ENCODE measurements at regions not wholly inside any gene's neighbourhood (a gene's known extent, or its start where the extent isn't known, plus 50 kb on each side); places are given as distances from the start of the nearest gene placed in this dataset.

DNA sequence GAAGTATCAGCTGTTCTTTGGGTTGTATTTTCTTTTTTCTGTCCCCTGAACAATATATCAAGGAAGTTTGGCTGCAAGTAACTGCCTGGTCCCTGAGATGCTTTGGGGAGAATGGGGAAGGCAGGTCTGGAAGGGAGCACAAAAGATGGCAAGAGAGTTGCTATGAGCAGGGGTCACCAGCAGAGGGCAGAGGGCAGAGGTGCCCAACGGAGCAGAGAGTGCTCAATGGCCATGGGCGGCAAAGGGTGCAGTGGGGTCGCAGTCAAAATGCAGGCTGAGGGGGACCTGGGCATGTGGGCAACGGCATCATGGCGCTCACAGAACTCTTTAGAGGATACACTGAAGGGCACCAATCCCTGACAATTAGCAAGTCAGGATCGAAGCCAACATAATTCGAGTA is 107.7 kb upstream of the ATP8B1 start:
- peak; percentile 56 for TF ChIP-seq CTCF (conservative IDR thresholded peaks at IDR 0.05; ENCODE audit: low read depth, low read length)
- DNase-seq (ENCODE audit: low read depth), result no peak

DNA sequence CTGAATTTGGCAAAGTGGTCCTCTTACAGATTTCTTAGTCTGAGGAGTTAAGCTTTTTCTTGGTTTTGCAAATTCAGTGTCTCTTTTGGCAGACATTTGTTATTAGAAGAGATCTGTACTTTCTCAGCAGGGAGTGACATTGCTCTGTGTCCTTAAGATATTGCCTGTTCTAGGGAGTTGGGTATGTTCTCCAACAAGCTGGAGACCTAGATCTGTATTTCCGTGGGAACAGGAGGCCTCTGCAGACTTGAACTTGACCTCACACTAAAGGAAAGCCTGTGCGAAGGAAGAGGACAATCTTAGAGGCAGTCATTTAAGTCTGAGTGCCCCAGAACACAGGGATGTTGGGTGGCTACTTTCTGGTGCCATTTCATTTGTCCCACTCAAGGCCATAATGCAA is 107.0 kb upstream of the ATP8B1 start:
- no peak for TF ChIP-seq CTCF (conservative IDR thresholded peaks at IDR 0.05; ENCODE audit: low read depth, low read length)
- peak; percentile 32 for DNase-seq (ENCODE audit: low read depth)
- no peak overlapping the region for H3K4me3 ChIP-seq (ENCODE audit: low read depth, low read length)

More for the DNA sequence above, 107.7 kb upstream of the ATP8B1 start:
- no peak overlapping the region for H3K4me3 ChIP-seq (ENCODE audit: low read depth, low read length)

DNA sequence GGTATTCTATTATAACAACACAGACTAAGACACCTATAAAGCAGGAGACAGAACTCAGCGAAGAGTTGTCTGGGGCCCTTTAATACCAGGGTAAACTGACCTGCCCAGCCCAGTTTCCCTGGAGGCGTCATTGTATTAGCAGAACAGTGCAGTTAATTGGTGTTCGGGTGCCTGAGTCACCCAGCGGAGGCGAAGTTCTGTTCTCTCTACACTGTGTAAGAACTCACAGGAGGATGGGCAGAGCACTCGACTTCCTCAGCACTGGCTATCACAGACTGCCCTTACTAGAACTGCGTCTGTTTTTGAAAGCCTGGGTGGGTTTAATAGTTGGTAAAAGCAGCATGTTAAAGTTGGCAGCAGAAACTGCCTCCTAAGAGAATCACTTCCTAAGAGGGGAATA is 106.5 kb upstream of the ATP8B1 start:
- H3K4me3 ChIP-seq (ENCODE audit: low read depth, low read length), result no peak overlapping the region
- peak; percentile 51 for DNase-seq (ENCODE audit: low read depth)
- TF ChIP-seq CTCF (conservative IDR thresholded peaks at IDR 0.05; ENCODE audit: low read depth, low read length), result no peak

DNA sequence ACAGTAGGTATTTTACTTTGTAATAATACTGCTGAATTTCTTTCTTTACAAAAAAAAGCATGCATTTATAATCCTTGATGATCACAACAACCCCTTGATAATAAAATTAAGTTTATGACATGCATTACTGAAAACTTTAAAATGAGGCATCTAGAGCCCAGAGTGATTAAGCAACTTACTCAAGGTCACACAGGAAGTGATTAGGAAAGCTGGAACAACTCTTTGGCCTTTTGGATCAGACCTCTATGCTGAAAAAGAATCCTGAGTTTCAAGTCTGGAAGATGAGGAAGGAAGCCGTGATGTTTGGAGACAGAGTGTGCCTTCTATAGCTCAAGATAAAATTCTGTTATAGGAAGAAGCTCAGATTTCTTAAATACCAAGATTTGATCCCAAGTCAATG is 105.0 kb upstream of the ATP8B1 start:
- TF ChIP-seq CTCF (conservative IDR thresholded peaks at IDR 0.05; ENCODE audit: low read depth, low read length), result no peak
- DNase-seq (ENCODE audit: low read depth), result no peak
- no peak overlapping the region for H3K4me3 ChIP-seq (ENCODE audit: low read depth, low read length)

- H3K4me3 ChIP-seq (ENCODE audit: low read depth, low read length), result no peak overlapping the region
- no peak for DNase-seq (ENCODE audit: low read depth)
- no peak for TF ChIP-seq CTCF (conservative IDR thresholded peaks at IDR 0.05; ENCODE audit: low read depth, low read length)
Observed at GRCh38 chr18:57907550-57907949, 104.4 kb upstream of the ATP8B1 start.

DNA sequence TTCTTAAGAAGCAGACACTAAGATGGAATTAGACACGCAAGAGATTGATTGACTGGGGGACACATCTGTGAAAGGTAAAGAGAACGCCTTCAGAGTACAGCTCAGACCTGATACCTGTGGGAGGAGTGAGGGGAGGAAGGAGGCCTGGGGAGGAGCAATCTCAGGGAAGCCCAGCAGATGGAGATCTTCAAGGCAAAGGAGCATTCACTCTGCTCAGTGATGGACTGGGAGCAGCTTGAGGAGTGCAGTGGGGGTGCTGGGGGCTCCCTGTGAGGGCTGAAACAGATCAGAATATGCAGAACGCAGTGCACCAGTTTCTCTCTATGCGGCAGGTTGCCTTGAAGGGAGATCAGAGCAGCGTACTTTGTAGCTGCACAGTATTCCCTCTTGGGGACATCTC is 103.7 kb upstream of the ATP8B1 start:
- no peak overlapping the region for H3K4me3 ChIP-seq (ENCODE audit: low read depth, low read length)
- peak; percentile 26 for DNase-seq (ENCODE audit: low read depth)
- peak; percentile 57 for TF ChIP-seq CTCF (conservative IDR thresholded peaks at IDR 0.05; ENCODE audit: low read depth, low read length)

DNA sequence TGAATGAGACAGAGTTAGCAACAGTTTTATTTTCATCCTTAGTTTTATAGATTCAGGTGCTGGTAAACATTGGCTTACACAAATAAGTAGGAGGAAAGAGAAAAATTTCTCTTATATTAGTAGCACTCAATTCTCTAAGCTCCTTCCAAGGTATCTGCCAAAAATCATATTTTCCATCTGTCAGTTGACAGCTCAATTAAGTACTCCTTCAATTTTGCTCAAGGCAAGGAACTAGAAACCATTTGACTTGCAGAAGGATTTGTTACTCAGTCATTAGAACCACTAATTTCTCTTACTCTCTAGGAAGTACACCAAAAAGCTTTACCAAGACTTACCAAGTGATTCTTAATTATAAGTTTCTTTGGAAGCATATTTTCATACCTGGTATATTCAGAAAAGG is 101.4 kb upstream of the ATP8B1 start:
- no peak for DNase-seq (ENCODE audit: low read depth)
- no peak overlapping the region for H3K4me3 ChIP-seq (ENCODE audit: low read depth, low read length)
- no peak for TF ChIP-seq CTCF (conservative IDR thresholded peaks at IDR 0.05; ENCODE audit: low read depth, low read length)

Data from choroid plexus epithelial cell (primary cell).